Stimulated activated CD8-positive, alpha-beta memory T cell treated with anti-CD3 and anti-CD28 coated beads, Interleukin-7, amount 100 ng/mL, for 48 hours (primary cell): ENCODE measurements at regions not wholly inside any gene's neighbourhood (a gene's known extent, or its start where the extent isn't known, plus 50 kb on each side); places are given as distances from the start of the nearest gene placed in this dataset.

ENCODE experiments used
- DNase-seq, 2 donors: peaks; one replicate each; pipeline ENCODE4 v3.0.0-alpha.2; 2020; ENCODE audit warnings: low read depth in 1 of 2; ENCODE audit errors: extremely low read depth in 1 of 2

DNA sequence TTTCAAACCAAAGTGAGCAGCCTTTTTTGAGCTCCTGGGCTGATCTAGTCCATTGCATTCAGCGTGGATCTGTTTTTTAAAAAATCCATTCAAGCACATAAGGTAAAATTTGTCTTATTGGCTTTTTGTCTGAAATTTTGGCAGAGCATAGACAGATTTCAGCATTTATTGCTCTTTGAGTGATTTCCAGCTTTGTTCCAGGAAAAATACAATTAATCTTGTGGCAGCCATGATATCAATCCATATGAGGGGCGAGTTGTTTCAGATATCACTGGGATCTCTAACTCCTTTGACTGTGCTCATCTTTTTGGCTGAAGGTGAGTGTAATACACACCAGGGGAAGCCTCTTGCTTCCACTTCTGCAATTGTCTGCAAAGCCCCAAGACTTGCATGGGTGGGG lies 523.9 kb downstream of the SLC4A3 start:
- no peak for DNase-seq

DNA sequence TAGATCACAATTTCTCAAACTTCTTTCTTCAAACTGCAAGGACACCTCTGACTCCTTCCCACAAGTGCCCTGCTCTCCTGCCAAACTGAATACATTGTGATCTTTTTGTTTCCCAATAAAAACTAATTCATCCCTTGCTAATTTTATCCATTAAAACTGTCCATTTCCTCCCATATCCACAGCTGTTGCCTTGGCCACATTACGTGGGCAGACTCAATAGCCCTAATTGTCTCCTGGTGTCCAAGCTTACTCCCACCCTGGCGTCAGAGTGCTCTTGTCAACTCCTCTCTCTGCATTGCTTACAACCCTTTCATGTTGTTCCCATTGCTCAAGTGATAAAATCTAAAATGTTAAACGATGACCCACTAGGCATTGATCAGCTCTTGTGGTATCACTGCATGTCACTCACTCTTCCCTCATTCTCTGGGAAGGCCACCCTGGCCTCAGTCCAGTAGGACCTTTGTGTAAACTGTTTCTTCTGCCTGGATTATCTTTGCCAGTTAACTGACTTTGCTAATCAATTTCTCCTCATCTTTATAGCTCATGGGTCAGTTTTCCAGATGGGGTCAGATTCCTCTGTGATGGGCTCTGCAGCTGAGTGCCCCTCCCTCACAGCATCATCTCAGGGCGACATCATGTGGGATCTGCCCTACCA lies 525.0 kb downstream of the SLC4A3 start:
- no peak for DNase-seq

DNA sequence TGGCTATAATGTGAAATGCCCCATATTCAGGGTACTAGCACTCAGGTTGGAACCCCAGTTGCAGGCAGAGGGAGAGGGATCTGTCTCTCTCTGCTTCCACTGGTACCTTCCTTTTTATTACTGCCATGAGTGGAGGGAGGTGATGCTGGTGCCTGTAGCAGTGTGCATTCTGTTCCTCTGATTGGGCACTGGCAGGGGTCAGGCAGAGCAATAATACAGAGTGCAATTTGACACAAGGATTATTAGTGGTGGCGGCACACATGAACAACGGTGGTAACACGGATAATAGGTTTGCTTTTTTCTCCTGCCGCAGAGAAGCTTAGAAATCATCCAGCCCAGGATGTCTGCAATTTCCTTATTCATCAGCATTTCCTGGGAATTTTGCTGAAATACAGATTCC lies 525.7 kb downstream of the SLC4A3 start:
- DNase-seq: no peak

DNA sequence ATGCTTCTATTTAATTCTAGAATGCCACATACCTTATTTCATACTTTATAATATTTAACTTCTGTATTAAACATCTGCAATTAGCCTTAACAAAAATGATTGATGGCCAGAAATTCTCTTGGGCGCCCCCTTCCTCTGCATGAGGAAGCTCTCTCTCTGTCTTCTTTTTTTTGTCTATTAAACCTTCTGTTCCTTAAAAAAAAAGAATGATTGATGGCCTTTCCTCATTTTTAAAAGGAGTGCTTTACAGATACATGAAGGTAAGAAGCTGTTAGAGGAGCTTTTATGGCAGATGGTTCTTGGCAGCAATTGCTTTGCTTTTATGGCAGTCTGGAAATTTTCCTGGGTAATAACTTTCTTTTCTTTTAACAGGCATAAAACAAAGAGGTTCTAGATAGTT lies 526.9 kb downstream of the SLC4A3 start:
- no peak for DNase-seq

DNA sequence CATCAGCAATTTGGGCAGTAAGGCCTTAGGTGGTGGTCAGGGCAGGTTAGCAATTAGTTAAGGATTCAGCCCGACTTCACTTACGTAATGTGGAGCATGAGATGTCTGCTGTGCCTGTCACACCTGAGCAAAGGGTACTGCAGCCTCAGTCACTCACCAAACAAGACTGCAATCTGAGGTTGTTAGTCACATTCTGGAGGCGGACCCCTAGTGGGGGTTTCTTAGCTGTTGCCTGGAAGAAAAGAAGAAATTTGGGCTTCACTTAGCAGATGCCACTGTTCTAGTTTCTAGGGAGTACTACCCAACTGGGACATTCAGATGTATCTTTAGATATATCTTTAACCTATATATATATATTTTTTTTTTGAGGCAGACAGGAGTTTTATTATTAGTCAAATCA lies 529.9 kb downstream of the SLC4A3 start:
- no peak for DNase-seq

DNA sequence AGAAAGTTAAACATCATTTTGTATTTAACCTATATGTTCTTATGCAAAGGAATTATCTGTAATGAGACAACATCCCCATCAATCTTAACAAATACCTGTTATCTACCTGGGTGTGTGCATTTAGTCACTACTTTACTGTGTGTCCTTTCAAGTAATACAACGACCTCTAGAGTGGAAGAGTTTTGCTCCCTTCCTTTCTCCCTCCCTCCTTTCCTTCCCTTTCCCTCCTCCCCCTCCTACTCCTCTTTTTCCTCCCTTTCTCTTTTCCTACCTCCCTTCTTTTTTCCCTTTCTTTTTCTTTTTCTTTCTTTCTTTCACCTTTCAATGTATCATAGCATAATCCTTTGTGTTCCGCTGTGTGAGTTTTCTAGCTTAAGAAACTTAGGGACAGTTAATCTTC lies 532.3 kb downstream of the SLC4A3 start:
- no peak for DNase-seq

DNA sequence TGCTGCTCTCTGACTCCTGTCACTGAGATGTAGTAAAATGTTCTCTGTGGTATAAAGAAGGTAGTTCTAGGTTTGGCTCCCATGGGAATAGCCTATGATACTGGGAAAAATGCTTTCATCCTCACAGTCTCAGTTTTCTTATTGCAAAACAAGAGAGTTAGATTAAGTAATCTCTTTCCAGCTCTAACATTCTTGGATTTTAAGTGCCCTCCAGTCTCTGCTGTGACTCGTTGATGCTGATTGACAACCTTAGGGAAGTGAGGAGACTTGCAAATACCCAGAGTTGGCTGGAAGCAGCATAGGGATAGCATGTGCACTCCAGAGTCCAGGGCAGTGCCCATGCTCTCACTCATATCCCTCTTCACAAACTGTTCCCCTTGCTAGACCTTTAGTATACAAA lies 534.9 kb downstream of the SLC4A3 start:
- no peak for DNase-seq

DNA sequence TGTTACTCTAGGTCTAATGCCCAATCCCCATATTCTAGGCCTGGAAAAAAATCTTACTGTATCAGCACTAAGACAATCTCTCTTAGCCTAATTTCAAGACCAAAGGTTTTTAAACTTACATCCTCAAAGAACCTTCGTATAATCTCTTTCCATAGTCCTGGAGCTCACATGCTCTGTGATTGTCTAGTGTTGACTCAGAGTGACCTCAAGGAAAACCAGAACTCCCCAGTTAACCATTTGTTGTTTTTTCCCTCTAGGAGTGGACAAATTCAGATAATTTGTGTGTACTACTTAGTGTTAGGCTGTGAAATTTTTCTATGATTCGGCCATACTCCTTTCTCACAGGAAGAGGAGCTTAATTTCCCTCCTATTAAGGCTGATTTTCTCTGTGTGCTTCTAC lies 536.1 kb downstream of the SLC4A3 start:
- no peak for DNase-seq

DNA sequence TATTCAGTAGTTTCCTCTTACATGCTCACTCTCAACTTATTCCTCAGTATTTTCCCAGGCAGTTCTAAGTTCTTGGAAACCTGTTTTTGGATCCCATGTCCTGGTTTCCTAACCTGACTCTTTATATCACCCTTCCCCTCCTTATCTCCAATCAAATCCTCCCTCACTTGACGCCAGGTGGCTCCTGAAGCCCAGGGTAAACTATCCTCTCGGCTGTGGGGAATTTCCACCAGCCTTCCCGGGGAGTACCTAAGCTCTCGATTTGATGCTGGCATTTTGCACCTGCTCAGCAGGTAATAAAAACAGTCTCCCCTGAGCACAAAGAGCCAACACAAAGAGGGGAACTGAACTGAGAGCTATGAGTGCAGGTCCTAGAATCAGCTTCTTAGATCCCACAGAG lies 538.0 kb downstream of the SLC4A3 start:
- no peak for DNase-seq

DNA sequence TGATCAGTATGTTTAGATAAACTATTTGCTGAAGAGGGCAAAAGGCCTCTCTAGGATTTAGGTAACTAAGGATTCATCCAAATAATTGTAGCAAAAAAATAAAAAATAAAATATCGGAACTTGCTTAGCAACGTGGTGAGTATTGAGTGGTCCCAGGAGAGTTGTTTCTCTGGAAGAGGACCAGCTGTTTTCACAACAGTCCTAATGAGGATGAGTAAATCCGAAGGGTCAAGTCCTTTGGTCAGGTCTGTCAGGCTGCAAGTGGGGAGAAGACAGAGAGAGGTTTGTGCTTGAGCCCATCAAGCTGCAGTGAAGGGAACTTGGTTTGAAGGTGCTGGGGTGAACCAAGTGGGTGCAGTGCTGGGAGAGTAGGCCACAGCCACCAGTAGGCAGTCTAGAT lies 539.2 kb downstream of the SLC4A3 start:
- DNase-seq: no peak

DNA sequence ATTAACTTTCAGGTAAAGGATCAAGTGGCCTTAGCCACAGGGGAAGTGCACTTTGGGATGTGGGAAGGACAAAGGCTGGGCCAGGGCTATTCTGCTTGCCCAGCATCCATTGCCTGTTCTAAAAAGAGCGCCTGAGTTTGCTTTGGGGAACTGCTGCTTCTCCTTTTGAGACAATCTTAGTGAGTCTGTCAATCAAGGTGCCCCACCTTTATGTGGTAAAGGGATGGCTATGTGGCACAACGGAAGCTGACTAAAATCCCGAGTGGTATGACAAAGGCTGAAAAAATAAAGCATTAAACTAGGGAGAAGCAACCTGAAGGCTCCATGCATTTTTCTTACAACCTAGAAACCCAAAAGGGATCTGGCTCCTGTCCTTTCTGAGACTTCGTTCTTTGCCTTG lies 540.5 kb downstream of the SLC4A3 start:
- no peak for DNase-seq

DNA sequence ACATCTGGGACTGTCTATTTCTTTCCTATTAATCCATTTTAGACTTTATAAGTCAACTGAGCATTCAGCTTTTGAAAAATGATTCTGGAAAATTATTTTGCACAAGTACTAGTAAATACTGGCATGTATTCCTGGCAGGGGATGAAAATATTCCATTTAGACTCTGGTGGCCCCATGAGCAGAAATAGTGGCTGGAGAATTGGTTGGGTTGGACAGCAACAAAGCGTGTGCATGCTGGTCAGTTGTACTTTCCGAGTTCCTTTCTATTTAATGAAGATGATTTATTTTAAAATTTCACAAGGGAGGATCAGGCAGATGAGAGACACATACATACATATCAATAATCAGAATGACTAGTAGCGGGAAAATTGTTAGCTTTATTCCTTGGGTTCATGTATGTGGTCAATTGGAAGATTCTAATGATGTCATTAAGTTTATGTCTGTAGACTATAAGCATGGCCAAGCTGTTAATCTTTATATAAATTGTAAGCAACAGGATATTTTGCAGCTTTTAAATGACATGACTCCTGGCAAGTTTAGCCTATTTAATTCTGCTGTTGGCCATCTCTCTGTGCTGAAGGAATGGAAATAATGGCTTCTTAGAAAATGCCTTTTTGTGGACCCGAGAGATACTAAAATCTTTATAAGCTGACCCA lies 541.6 kb downstream of the SLC4A3 start:
- DNase-seq: no peak

DNA sequence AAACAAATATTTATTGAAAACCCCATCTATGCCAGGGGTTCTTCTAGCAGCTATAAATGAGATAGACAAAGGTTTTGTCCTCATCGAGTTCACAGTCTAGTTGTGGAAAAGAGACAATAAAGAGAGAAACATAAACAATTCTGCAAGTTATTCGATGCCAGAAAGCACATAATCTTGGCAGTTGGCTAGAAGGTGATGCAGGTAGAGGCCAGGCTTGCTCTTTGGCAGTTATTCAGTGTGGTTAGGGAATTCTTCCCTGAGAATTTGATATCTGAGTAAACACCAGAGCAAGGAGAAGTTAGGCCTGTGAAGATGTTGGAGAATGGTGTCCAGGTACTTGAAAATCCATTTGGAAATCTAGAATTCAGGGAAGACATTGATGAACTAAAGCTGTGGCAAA lies 547.4 kb downstream of the SLC4A3 start:
- no peak for DNase-seq

DNA sequence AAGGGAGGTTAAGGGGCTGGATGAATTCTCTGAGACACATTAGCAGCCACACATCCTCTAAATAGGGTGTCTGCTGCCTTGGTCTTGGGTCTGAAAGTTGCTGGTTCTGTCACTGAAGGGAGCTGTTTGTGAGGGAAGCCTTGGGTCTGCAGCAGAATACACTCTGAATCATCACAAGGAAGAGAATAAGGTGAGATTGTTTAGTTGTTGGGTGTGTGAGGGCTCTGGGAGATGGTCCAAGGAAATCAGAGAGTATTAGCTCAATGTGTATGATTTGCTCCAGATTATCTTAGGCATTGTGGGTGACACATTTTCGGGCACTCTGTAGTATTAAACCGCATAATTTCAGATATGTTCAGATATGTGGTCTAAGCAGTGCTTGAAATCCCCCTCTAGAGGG lies 548.5 kb downstream of the SLC4A3 start:
- DNase-seq: no peak

DNA sequence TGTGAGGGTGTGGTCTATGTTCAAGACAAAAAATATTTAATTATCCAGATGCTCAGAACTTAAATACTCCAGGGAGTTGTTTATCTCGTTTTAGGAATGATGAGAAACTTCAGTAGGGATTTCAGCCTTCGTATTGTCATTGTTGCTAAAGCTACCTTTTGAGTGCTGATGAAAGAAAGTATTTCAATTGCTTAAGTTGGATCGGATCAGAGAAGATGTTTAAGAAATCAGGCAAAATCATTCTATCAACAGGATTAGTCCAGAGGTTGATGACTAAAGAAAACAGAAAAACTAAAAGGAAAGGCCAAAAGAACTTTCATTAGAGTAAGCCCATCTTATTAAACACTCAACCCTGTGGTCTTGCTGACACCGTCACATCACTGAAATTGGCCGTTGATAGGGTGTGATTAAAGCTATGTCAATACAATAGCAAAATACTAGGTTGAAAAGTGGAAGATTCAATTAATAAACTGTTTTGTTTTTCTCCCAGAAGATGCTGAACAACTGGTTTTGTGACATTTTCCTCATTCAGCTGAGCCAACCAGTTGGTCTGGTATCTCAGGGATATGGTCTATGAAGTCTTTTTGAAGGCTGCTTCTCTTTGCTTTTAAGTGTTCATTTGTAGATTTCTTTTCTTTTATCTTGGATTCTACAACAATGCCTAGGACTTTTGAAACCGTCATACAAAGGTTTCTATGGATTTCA lies 551.7 kb downstream of the SLC4A3 start:
- no peak for DNase-seq

DNA sequence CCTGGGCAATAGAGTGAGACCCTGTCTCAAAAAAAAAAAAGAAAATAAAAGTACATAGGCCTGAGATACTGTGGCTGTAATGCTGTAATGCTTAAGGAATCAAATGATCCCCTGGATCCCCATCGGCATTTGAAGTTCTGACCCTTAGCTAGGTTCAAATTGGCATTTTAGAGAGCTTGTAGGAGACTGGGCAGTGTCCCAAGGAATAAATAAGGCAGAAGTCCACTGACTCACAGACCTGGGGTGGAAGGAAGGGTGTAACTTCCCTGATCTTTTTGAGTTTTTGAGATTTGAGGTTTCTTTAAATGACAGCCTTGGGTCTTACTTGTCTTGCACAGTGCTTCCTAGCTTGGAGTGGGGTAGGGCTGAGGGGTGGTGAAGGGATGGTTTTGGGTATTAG lies 553.7 kb downstream of the SLC4A3 start:
- DNase-seq: no peak

DNA sequence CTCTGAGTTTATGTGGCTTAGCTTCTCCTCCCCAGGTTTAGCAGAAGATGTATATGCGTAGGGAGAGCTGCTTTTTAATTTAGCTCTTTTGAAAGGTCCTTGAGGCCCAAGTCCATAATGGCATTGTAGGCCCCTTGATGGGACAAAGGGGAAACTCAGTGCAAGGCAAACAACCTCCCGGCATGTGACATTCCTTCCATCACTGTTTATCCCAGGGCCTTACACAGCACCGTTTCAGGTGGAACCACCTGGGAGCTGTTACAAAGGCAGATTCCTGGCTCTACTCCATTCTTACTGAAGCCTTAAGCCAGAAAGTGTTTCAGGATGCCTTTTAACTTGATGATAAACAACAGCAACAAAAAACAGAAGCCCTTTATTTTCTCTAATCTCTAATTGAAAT lies 555.4 kb downstream of the SLC4A3 start:
- no peak for DNase-seq

DNA sequence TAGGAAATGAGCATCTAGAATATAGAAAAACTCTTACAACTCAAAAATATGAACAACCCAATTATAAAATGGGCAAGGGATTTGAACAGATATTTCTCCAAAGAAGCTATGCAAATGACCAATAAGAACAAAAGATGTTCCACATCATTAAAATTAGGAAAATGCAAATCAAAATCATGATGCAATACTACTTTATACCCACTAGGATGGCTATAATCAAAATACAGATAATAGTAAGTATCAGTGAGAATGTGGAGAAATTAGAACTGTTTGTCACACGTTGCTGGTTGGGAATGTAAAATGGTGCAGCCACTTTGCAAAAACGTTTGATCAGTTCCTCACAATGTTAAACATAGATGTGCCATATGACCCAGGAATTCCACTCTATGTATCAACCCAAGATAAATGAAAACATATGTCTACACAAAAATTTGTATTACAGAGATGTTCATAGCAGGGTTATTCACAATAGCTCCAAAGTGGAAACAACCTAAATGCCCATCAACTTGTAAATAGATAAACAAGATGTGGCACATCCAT lies 558.4 kb downstream of the SLC4A3 start:
- no peak for DNase-seq

DNA sequence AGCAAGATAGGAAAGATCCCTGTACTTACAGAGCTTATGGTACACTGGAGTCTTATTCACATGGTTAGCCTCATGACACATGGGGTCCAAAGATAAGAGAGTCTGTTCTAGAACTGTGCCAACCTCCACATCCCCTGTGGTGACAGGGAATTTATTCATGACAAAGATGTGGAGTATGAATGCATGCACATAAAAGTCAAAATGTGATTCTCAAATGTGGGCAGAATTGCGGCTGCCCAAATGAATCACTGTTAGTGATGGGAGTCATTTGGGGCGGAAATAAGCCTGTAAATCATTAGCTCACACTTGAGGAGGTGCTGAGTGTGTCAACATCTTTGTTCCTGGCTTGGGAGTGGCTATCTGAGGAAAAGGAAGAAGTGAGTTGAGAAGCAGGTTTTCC lies 560.6 kb downstream of the SLC4A3 start:
- no peak for DNase-seq

DNA sequence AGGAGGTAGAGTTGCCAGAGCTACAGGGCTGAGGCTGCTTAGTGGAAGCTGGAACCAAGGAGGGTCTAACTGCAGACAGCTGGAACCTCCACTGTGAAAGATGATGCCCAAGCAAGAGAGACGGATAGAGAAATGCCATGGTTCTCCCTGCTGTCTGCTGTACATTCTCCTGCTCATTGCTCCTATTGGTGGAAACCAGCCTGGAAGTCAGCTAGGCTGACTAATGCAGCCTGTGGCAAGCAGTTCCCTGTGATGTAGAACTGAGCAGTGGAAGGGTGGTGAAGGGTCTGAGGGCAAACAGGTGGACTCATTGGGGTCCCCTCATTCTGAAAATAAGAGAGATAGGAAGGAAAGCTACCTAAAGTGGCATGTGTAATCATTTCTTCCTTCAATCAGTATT lies 563.6 kb downstream of the SLC4A3 start:
- no peak for DNase-seq

DNA sequence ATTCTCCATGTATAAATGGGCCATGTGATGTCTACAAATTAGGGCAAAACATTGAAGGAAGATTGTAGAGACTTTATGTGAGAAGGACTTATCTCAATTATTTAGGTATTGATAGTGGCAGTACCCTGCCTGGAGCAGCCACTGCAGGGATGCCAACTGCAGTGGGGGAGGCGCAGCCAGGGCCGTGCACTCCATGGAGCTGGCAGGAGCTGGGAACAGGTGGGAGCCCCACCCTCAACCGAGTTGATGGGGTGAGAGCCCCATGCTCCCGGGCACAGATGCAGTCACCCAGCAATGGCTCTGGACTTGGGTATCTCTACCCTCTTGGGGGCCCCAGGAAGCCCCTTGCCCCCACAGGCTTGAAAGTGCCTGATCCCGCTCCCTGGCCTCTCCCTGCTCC lies 564.3 kb downstream of the SLC4A3 start:
- no peak for DNase-seq
